ENCODE measurements at regions not wholly inside any gene's neighbourhood (a gene's known extent, or its start where the extent isn't known, plus 50 kb on each side); places are given as distances from the start of the nearest gene placed in this dataset.

DNA sequence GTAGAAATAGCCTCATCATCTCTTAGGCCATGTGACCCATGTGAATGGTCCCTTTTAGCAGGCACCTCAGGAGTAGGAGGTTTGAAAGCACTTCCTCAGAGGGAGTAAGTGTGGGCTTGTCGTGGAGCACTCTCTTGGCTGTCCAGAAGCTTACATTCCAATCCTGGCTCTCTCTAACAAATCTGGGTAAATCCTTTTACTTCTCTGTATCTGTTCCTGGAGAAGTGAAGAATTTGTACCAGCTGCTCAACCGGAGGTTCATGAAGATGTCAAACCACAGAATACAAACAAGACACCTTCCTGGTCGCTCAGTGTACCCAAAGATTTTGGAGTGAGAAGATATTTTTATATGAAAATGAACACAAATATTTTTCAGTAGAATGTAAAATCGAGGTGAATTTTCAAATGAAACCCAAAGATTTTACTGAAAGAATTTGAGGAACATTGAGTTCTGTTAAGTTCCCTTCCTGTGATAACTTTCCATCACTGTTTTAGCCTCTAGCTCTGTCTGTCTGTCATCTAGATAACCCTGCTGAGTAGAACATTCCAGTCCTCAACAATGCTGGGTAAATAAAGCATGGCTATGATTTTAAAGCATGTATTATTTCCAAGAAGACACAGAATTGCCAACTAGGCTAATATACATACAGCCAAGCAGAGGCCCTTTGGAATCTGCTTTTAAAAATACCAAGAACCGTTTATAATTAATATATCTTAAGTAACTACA is 263.9 kb upstream of the RGS6 start:
- Mint-ChIP-seq H3K4me3 (no peak overlapping the region), H3K4me1 (ENCODE audit: low read depth) (peaks cover 57% of the 10 kb centered on the region)

DNA sequence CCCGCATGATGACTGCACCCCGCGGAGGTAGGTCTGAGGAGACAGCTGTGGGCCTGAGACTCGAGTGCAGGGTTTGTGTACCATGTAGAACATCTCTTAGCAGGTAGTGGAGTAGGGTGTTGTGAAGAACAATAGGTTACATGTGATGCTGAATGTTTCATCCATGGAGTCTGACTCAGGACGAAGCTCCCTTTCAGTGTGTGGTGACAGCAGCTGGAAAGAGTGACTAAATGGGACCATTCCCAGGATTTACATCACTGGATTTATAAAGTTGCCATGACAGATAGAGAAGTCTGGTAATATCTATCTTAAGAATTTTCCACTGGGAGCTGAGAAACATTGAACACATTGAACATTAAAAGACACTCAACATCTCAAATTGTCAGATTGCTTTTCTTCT is 259.6 kb upstream of the RGS6 start:
- Mint-ChIP-seq H3K4me1 (ENCODE audit: low read depth) (peaks cover 26% of the 10 kb centered on the region), H3K27ac (peak overlapping the region; percentile 36; the same call in 1 of the 2 replicates), H3K27me3 (ENCODE audit: insufficient read depth) (peaks cover 13% of the 10 kb centered on the region), H3K4me3 (no peak overlapping the region), H3K36me3 (ENCODE audit: low read depth) (peaks cover 57% of the 10 kb centered on the region), H3K9me3 (peaks cover 7% of the 10 kb centered on the region)
- DNase-seq: no peak
- TF ChIP-seq, protein P1, sequence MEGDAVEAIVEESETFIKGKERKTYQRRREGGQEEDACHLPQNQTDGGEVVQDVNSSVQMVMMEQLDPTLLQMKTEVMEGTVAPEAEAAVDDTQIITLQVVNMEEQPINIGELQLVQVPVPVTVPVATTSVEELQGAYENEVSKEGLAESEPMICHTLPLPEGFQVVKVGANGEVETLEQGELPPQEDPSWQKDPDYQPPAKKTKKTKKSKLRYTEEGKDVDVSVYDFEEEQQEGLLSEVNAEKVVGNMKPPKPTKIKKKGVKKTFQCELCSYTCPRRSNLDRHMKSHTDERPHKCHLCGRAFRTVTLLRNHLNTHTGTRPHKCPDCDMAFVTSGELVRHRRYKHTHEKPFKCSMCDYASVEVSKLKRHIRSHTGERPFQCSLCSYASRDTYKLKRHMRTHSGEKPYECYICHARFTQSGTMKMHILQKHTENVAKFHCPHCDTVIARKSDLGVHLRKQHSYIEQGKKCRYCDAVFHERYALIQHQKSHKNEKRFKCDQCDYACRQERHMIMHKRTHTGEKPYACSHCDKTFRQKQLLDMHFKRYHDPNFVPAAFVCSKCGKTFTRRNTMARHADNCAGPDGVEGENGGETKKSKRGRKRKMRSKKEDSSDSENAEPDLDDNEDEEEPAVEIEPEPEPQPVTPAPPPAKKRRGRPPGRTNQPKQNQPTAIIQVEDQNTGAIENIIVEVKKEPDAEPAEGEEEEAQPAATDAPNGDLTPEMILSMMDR (IDR thresholded peaks at IDR 0.05): no peak

More for the DNA sequence above, 263.9 kb upstream of the RGS6 start:
- H3K36me3 Mint-ChIP-seq (ENCODE audit: low read depth): peaks cover 46% of the 10 kb centered on the region
- H3K9me3 Mint-ChIP-seq: no peaks in the 10 kb centered on the region
- TF ChIP-seq, protein P1 (IDR thresholded peaks at IDR 0.05): no peak
- H3K27me3 Mint-ChIP-seq (ENCODE audit: insufficient read depth): peaks cover 10% of the 10 kb centered on the region
- DNase-seq: no peak
- H3K27ac Mint-ChIP-seq: peak overlapping the region; percentile 37

DNA sequence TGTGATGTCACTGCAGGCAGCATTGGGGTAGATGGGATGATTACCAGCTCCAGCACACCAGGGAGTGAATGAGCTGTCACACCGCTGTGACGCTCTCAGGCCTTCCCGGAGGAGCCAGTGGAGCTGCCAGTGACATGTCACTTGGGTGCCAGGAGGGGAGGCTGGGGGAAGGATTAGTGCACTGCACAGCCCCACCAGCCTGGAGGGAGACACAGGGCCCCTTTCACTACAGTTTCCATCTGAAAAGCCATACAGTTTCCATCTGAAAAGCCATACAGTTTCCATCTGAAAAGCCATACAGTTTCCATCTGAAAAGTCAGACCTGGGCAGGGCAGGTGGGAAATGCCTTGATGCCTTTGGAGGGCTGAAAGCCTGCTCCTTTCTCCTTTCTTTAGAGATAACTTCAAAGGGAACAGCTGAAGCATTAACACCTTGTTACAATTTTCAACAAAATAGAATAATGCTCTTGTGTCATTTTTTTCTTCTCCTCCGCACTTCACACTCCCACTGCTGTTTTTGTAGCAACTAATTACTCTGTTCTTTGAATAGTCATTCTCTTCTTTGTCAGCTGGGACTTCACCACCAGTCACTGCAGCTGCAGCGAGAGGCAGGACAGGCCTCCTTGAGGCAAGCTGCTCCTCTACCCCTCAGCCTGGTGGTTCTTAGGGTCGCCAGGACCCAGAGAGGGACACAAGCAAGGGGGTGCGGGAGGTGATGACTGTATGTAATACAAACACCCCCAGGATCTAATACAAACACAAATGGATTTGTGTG is 256.9 kb upstream of the RGS6 start:
- TF ChIP-seq, protein P1 (IDR thresholded peaks at IDR 0.05): no peak
- H3K27me3 Mint-ChIP-seq (ENCODE audit: insufficient read depth): peaks cover 13% of the 10 kb centered on the region
- H3K36me3 Mint-ChIP-seq (ENCODE audit: low read depth): peaks cover 83% of the 10 kb centered on the region
- DNase-seq: no peak
- no peak overlapping the region; the same call in 1 of the 2 replicates for H3K4me3 Mint-ChIP-seq
- peaks cover 11% of the 10 kb centered on the region for H3K4me1 Mint-ChIP-seq (ENCODE audit: low read depth)
- peak overlapping the region; percentile 74 for H3K27ac Mint-ChIP-seq
- H3K9me3 Mint-ChIP-seq: peaks cover 12% of the 10 kb centered on the region

DNA sequence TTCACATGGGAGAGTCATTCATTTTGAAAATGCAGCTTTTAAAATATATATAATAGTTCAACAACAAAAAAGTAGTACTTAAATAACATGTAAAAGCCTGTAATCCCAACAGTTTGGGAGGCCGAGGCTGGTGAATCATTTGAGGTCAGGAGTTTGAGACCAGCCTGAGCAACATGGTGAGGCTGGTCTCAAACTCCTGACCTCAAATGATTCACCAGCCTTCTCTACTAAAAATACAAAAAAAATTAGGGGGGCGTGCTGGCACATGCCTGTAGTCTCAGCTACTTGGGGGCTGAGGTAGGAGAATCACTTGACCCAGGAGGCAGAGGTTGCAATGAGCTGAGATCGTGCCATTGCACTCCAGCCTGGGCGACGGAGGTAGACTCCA is 256.3 kb upstream of the RGS6 start:
- Mint-ChIP-seq H3K4me1 (ENCODE audit: low read depth) (peaks cover 12% of the 10 kb centered on the region), H3K27ac (peak overlapping the region; percentile 74), H3K4me3 (no peak overlapping the region), H3K9me3 (peaks cover 12% of the 10 kb centered on the region), H3K36me3 (ENCODE audit: low read depth) (peaks cover 84% of the 10 kb centered on the region), H3K27me3 (ENCODE audit: insufficient read depth) (peaks cover 13% of the 10 kb centered on the region)
- TF ChIP-seq, protein P1 (IDR thresholded peaks at IDR 0.05): no peak
- no peak for DNase-seq

DNA sequence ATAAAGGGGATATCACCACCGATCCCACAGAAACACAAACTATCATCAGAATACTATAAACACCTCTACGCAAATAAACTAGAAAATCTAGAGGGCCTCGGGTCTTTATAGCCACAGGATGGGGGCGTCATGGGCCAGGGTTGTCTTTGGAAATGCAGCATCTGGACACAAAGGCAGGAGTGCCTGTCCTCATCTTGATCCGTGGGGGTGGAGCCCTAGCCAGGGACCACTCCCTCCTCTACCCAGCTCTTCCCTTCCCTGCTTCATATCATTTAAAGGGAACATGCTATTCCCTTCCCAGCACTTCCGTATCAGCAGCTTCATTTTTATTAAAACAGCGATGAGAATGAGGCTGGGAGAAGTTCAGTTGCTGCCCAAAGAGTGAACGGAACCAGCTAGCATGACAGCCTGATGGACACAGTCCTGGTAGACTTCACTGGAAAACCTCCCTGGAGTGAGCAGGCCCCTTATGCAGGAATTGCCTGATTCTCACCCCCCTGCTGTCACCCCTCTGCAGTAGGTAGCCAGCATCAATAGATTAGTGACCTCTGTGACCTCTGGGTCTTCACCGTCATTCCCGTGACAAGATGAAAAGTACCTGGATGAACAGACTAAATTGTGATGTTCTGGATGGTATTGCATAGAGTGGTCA is 251.4 kb upstream of the RGS6 start:
- DNase-seq: no peak
- Mint-ChIP-seq H3K4me1 (ENCODE audit: low read depth) (peaks cover 23% of the 10 kb centered on the region), H3K9me3 (peaks cover 12% of the 10 kb centered on the region), H3K36me3 (ENCODE audit: low read depth) (peaks cover 79% of the 10 kb centered on the region), H3K27me3 (ENCODE audit: insufficient read depth) (peaks cover 2% of the 10 kb centered on the region), H3K27ac (peak overlapping the region; percentile 40; the same call in 1 of the 2 replicates), H3K4me3 (no peak overlapping the region)
- TF ChIP-seq, protein P1 (IDR thresholded peaks at IDR 0.05): no peak
